ENCODE measurements at regions not wholly inside any gene's neighbourhood (a gene's known extent, or its start where the extent isn't known, plus 50 kb on each side); places are given as distances from the start of the nearest gene placed in this dataset.

- no peak for TF ChIP-seq REST (IDR thresholded peaks at IDR 0.05; ENCODE audit: borderline replicate concordance)
- TF ChIP-seq CTCF (IDR thresholded peaks at IDR 0.05; ENCODE audit: poor library complexity, severe bottlenecking), result no peak
- no peak for TF ChIP-seq POLR2AphosphoS5 (IDR thresholded peaks at IDR 0.05)
- TF ChIP-seq EP300 (conservative IDR thresholded peaks at IDR 0.05; ENCODE audit: poor library complexity, severe bottlenecking), result no peak
- no peak for TF ChIP-seq RAD21 (conservative IDR thresholded peaks at IDR 0.05)
- TF ChIP-seq MXI1 (conservative IDR thresholded peaks at IDR 0.05; ENCODE audit: poor library complexity, severe bottlenecking), result no peak
- no peak for TF ChIP-seq EZH2 (IDR thresholded peaks at IDR 0.05; ENCODE audit: borderline replicate concordance, insufficient read depth, low read length, poor library complexity, severe bottlenecking)
- TF ChIP-seq TAF1 (IDR thresholded peaks at IDR 0.05; ENCODE audit: low read depth), result no peak
- TF ChIP-seq SMC3 (conservative IDR thresholded peaks at IDR 0.05; ENCODE audit: poor library complexity), result no peak
Measured at GRCh38 chr3:177321819-177322218, 124.5 kb upstream of the TBL1XR1 start.

Data from neural cell (in vitro differentiated cells).